Liver (tissue), 3 donors: ENCODE measurements at regions not wholly inside any gene's neighbourhood (a gene's known extent, or its start where the extent isn't known, plus 50 kb on each side); places are given as distances from the start of the nearest gene placed in this dataset.

Experiments
- ATF3 ChIP-seq: IDR thresholded peaks from 2 replicates; pipeline ENCODE4 v1.6.1; 2016; ENCODE audit warnings: antibody characterized with exemption
- CTCF ChIP-seq: fragments of 150-350 bp; IDR thresholded peaks from 2 replicates; pipeline ENCODE4 v1.5.1; 2017; ENCODE audit warnings: improper control_type of control experiment, low read depth, low read length; ENCODE audit not compliant: missing input control
- FOXA1 ChIP-seq: IDR thresholded peaks from 2 replicates; pipeline ENCODE4 v1.6.1; 2016; ENCODE audit warnings: antibody characterized with exemption
- JUND ChIP-seq, 2 donors: IDR thresholded peaks; 2 replicates each; pipeline ENCODE4 v1.6.1; 2016; ENCODE audit warnings: antibody characterized with exemption in 2 of 2
- MAX ChIP-seq: IDR thresholded peaks from 2 replicates; pipeline ENCODE4 v1.6.1; 2016; ENCODE audit warnings: antibody characterized with exemption
- REST ChIP-seq: IDR thresholded peaks from 2 replicates; pipeline ENCODE4 v1.6.1; 2016; ENCODE audit warnings: antibody characterized with exemption, mild to moderate bottlenecking
- RXRA ChIP-seq, 2 donors: IDR thresholded peaks; 2 replicates each; pipeline ENCODE4 v1.6.1; 2017 to 2018; ENCODE audit warnings: antibody characterized with exemption in 2 of 2, mild to moderate bottlenecking in 1 of 2
- SP1 ChIP-seq: IDR thresholded peaks from 2 replicates; pipeline ENCODE4 v1.6.1; 2018; ENCODE audit warnings: antibody characterized with exemption, mild to moderate bottlenecking
- TAF1 ChIP-seq: conservative IDR thresholded peaks from 2 replicates; pipeline ENCODE4 v1.6.1; 2016; ENCODE audit warnings: antibody characterized with exemption, mild to moderate bottlenecking
- YY1 ChIP-seq: IDR thresholded peaks from 2 replicates; pipeline ENCODE4 v1.6.1; 2016; ENCODE audit warnings: antibody characterized with exemption, mild to moderate bottlenecking
- donor health status: healthy.
- donor health status: healthy.

GRCh38 chr11:17145972-17146371, 61.8 kb downstream of the PIK3C2A start:
- TF ChIP-seq YY1 (no peak), CTCF (no peak), TAF1 (no peak), RXRA (IDR thresholded peaks at IDR 0.05) (no peak), MAX (no peak), REST (no peak), ATF3 (no peak), FOXA1 (no peak), SP1 (no peak), JUND (IDR thresholded peaks at IDR 0.05) (no peak)
